Motor neuron (in vitro differentiated cells): ENCODE measurements at regions not wholly inside any gene's neighbourhood (a gene's known extent, or its start where the extent isn't known, plus 50 kb on each side); places are given as distances from the start of the nearest gene placed in this dataset.

ENCODE experiments used
- ATAC-seq, 8 experiments: fragments of 200-7000 bp; cut with Tn5 transposase; replicated peaks in 6 of 8; 2 replicates each; pipeline ENCODE4 v1.8.0; 2021; ENCODE audit warnings: mild to moderate bottlenecking in 8 of 8, moderate library complexity in 8 of 8
- H3K27ac ChIP-seq, 2 donors: fragments of 250-450 bp; sonication (Bioruptor Pico); 2 replicates each; pipeline ENCODE4 v1.9.0; 2021; ENCODE audit warnings: antibody characterized with exemption in 2 of 2, mild to moderate bottlenecking in 2 of 2, moderate library complexity in 1 of 2
- H3K4me1 ChIP-seq, 2 donors: fragments of 250-450 bp; sonication (Bioruptor Pico); replicated peaks in 1 of 2; 2 replicates each; pipeline ENCODE4 v1.6.1; 2021; ENCODE audit warnings: antibody characterized with exemption in 2 of 2, mild to moderate bottlenecking in 2 of 2, moderate library complexity in 1 of 2
- H3K4me3 ChIP-seq, 5 donors: fragments of 250-450 bp; sonication (Bioruptor Pico); 2 replicates each; pipeline ENCODE4 v1.9.0; 2021; ENCODE audit warnings: antibody characterized with exemption in 5 of 5, mild to moderate bottlenecking in 5 of 5, moderate library complexity in 4 of 5
- WGBS, 10 experiments: fragments of 450-650 bp; shearing (Covaris generic); methylation state at CpG; one replicate each; pipeline ENCODE4 v1.0.0; 2022; 5-methylcytosine and 5-hydroxymethylcytosine counted together
- in situ Hi-C, 9 experiments: fragments of 400-800 bp; cut with MboI; loops; one replicate each; pipeline ENCODE4 v1.15.0; 2021; ENCODE audit warnings: low sequenced_read_pairs in 9 of 9, low pct_unique_long_range_greater_than_20kb in 2 of 9; ENCODE audit not compliant: unreplicated experiment in 9 of 9

DNA sequence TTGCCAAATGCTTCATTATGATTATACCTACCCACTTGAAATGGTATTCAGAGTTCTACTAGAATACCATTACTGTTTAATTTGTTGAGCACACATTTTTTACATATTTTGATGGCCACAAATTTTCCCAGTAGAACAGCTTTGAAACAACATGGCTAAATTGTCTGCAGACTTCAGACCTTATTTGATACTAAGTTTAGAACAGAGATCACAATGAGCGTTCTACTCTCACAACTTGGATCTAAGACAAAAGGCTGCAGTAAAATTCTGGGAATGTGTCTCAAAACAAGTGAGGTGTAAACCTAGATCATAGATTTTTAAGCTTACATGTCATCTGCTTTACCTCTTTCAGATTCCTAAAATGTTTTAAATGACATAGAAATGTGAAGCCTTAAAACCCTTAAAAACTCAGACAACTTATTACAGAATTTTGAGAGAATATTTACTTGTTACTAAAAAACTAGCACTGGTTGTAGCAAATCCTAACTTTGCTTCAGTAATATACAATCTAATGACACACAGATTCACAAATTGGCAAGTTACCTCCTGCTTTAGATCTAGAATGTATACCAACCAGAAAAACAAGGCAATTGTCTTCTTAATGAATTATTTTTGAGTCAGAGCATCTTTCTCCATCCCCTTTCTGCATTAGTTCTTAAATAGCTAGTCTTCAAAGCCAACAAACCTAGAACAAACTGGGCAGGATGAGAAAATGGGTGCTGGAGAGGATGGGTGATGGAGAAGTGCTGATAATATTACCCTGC lies 243.3 kb downstream of the SLC7A11 start:
- WGBS, 10 experiments, result 20 to 100% (median 87%) methylated on average over 1 of the region's 1 CpG; no CpG with 5 or more reads in 2 of the 10 experiments
- in situ Hi-C loops, result no loop called here
- ATAC-seq, result no peak
- Histone ChIP-seq H3K4me3 (no peak overlapping the region), H3K4me1 (no peaks in the 10 kb centered on the region), H3K27ac (no peak overlapping the region)

DNA sequence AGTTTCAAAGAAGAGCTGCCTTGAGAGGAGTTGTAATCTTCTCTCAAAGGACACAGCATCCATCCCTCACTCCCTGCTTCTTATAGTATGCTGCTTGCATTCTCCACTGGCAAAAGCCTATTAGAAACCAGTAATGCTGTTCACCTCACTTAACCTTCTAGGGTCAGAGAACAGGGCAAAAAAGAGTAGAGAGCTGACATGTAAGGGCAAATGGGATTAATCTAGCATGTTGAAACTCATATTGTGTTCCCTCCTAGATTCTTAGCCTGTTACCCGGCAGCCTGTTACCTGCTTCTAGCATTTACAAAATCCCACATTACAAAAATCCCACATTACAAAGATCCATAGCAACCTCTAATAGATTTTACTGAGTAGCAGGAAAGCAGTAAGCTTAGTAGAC lies 244.7 kb downstream of the SLC7A11 start:
- Histone ChIP-seq H3K4me3 (no peak overlapping the region), H3K4me1 (no peaks in the 10 kb centered on the region), H3K27ac (no peak overlapping the region)
- in situ Hi-C loops, result no loop called here
- WGBS, 10 experiments, result 14 to 50% (median 25%) methylated on average over 1 of the region's 1 CpG; no CpG with 5 or more reads in 3 of the 10 experiments
- ATAC-seq, result no peak

DNA sequence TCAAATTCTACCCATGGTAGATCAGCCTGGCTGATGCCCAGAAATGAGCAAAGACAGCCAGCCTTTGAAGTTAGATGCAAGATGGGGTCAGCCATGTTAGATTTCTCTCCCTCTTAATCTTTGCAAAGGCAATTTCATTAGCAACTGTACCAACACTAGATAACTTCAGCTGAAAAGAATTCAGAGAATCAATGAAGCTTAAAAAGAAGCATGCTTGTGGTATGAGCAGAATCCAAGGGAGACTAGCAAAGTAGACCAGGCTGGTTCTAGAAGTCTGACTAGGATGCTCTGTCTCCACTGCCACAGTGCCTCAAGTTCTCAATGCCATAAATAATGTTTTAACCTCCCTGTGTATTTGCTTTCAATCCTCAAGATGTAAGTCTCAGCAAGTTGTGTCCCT lies 247.3 kb downstream of the SLC7A11 start:
- H3K4me1 ChIP-seq, result no peaks in the 10 kb centered on the region
- no peak for ATAC-seq
- in situ Hi-C loops, result no loop called here
- H3K4me3 ChIP-seq, result no peak overlapping the region
- no peak overlapping the region for H3K27ac ChIP-seq

DNA sequence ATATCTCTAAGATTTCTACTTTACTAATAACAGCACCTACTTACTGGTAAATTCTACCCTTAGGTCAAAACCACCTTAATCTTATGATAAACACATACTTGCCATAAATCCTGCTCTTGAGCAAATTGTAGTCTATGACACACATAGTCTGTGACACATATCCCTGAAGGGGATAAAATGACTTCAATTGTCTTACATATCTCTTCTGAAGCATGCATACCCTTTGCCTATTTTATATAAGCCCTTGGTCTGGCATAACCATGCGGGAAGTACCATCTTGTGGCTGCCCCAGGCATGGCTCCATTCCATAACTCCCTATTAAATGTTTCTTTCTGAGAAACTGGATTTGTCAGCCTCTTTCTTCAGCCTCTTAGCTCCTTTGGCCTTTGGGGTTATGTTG lies 248.9 kb downstream of the SLC7A11 start:
- in situ Hi-C loops, result no loop called here
- no peak overlapping the region for H3K4me3 ChIP-seq
- H3K4me1 ChIP-seq, result no peaks in the 10 kb centered on the region
- 80 to 100% (median 90%) methylated on average over 1 of the region's 1 CpG; no CpG with 5 or more reads in 3 of the 10 experiments for WGBS, 10 experiments
- peak in 2 of 8 experiments; percentile 37 to 54 for ATAC-seq
- no peak overlapping the region for H3K27ac ChIP-seq

DNA sequence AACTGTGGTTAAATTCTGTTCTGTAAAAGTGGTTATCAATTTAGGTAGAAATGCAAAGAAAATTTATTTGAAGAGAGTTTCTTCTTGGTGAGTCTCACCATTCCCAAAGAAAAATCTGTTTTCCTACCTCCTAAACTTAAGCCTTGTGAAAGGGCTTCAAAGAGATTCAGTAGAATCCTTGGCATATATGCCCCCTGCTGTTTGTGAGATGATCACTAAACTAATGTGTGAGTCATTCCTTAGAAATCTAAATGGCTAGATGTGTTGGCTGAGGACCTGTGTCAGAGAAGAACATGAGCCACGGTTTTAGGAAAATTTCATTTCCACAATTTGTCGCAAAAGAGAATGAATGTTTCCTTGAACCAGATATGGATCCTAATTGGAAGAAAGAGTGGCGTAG lies 260.9 kb downstream of the SLC7A11 start:
- H3K4me3 ChIP-seq, result no peak overlapping the region
- in situ Hi-C loops, result no loop called here
- H3K27ac ChIP-seq, result no peak overlapping the region
- 71 to 100% (median 93%) methylated on average over 1 to 3 of the region's 3 CpGs; no CpG with 5 or more reads in 2 of the 10 experiments for WGBS, 10 experiments
- H3K4me1 ChIP-seq, result no peaks in the 10 kb centered on the region
- no peak for ATAC-seq

DNA sequence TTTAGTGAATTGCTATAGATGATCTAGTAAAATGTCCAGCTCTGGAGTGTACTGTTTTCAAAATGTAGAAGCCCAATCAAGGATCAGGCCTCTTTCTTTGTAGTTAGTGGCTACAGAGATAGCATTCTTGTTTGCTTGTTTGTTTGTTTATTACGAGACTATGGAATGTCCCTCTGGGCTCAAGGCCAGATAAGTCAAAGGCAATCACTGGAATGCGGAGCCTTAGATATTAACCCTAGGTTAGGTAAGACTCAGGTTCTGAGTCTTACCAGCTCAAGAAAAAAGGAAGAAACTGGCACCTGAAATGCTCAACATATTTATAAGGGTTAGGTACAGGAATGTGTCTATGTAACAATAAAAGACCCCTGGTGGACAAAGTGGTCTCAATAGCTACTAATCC lies 261.5 kb downstream of the SLC7A11 start:
- Histone ChIP-seq H3K4me1 (no peaks in the 10 kb centered on the region), H3K27ac (no peak overlapping the region), H3K4me3 (no peak overlapping the region)
- ATAC-seq, result no peak
- in situ Hi-C loops, result no loop called here
- 63 to 100% (median 100%) methylated on average over 1 to 2 of the region's 2 CpGs; no CpG with 5 or more reads in 4 of the 10 experiments for WGBS, 10 experiments

DNA sequence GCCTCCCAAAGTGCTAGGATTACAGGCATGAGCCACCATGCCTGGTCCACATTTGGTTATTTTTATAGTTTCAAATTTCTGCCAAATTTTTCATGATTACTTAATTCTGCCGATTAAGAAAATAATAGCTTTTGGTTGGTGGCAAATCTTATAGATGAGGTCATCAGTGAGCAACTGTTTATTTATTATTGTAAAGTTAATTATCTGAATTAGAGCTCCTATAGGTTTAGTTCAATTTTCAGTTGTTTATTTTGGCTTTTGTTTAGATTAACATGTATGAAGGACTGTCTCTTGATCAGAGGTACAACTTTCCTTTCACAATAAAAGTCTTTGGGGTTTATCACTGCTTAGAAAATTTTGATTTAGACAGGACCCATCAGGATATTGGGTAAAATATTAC lies 262.2 kb downstream of the SLC7A11 start:
- Histone ChIP-seq H3K27ac (no peak overlapping the region), H3K4me3 (no peak overlapping the region), H3K4me1 (no peaks in the 10 kb centered on the region)
- ATAC-seq, result no peak
- WGBS, 10 experiments, result 20 to 100% (median 92%) methylated on average over 1 of the region's 1 CpG; no CpG with 5 or more reads in 2 of the 10 experiments
- in situ Hi-C loops, result no loop called here

DNA sequence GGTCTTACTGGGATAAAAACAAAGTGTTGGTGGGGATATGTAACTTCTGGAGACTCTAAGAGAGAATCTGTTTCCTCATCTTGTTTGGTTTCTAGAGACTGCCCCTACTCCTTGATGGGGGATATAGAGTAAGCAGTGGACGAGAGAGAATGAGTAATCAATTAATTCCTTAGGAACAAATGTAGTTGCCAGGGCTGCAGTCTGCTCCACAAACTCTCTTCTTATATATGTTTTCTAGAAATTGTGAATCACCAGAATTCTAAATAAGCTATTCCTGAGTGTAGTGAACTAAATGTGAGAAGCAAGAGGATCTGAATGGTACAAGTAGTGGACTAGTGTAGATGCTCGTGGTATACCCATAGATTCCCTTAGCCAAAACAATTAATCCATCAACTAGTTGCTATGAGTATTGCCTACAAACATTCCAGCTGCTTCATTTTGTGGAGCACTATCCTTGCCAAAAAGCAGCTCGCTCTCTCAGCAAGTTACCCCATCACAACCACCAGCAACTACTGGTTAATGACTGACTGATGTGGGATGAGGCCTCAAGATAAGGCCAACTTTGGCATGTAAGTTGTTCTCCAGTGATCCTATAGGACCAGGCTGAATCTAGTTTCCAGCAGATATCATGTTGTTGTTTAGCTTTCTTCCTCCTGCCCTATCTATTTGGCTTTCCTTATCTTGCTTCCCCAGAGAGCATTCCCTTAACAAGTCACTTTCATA lies 273.0 kb downstream of the SLC7A11 start:
- ATAC-seq, result no peak
- Histone ChIP-seq H3K27ac (no peak overlapping the region), H3K4me3 (no peak overlapping the region), H3K4me1 (no peaks in the 10 kb centered on the region)
- in situ Hi-C loops, result no loop called here
- 67 to 100% (median 92%) methylated on average over 1 to 3 of the region's 3 CpGs; no CpG with 5 or more reads in 1 of the 10 experiments for WGBS, 10 experiments

DNA sequence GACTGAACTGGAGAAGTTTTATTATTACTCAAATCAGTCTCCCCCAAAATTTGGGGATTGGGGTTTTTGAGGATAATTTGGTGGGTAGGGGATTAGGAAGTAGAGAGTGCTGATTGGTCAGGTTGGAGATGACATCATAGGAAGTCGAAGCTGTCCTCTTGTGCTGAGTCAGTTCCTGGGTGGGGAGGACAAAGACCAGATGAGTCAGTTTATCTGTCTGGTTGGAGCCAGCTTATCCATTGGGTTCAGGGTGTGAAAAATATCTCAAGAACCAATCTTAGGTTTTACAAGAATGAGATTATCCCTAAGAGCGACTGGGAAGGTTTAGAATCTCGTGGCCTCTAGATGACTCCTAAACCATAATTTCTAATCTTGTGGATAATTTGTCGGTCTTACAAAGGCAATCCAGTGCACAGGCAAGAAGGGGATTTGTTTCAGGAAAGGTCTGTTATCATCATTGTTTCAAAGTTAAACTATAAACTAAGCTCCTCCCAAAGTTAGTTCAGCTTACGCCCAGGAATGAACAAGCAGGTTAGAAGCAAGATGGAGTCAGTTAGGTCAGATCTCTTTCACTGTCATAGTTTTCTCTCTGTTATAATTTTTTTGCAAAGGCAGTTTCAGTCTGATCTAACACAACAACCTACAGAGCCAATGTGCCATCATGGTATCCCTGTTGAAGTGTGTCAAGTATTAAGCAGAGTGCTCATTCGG lies 274.5 kb downstream of the SLC7A11 start:
- in situ Hi-C loops, result no loop called here
- H3K4me1 ChIP-seq, result no peaks in the 10 kb centered on the region
- H3K27ac ChIP-seq, result no peak overlapping the region
- ATAC-seq, result peak in 2 of 8 experiments; percentile 71 to 75
- 81 to 100% (median 98%) methylated on average over 1 to 5 of the region's 6 CpGs; no CpG with 5 or more reads in 1 of the 10 experiments for WGBS, 10 experiments
- no peak overlapping the region for H3K4me3 ChIP-seq

DNA sequence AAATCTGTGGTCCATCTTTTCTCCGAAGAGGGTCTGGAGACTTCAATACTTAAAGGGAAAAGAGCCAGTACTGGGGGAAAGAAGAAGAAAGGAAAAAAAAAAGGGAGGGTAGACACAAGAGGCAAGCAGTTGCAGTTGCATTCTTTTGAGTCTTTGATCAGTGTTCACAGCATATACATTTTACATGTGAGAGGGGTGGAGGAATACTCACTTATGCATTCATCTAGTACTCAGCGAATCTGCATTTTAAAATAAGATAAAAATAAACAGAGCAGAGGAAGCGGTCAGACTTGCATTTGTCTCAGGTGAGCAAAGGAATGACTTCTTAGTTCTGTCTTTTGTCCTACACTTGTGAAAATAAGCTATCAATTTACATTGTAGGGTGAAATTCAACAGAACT lies 275.6 kb downstream of the SLC7A11 start:
- 3 to 100% (median 70%) methylated on average over 1 to 3 of the region's 3 CpGs; no CpG with 5 or more reads in 1 of the 10 experiments for WGBS, 10 experiments
- in situ Hi-C loops, result no loop called here
- Histone ChIP-seq H3K4me3 (no peak overlapping the region), H3K4me1 (no peaks in the 10 kb centered on the region), H3K27ac (no peak overlapping the region)
- ATAC-seq, result peak in 3 of 8 experiments; percentile 87 to 96 (median 92)

DNA sequence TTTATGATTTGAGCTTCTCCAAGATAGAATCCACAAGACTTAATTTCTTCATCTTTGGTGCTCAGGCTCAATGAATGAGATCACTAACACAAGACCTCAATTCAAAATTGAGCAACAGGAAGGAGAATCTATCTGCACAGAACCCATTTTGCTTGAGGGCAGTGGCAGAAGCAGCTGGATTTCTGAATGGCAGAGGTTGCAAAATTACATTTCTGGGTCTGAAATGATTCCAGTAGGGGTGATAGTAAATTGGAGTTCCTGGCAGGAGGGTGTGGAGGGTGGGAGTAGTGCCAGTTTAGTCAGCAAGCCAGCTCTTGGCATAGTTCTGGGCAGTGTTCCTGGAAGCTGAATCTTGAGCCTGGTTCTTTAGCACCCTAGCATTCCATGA lies 281.1 kb downstream of the SLC7A11 start:
- ATAC-seq, result peak in 3 of 8 experiments; percentile 80 to 86 (median 82)
- in situ Hi-C loops, result no loop called here

DNA sequence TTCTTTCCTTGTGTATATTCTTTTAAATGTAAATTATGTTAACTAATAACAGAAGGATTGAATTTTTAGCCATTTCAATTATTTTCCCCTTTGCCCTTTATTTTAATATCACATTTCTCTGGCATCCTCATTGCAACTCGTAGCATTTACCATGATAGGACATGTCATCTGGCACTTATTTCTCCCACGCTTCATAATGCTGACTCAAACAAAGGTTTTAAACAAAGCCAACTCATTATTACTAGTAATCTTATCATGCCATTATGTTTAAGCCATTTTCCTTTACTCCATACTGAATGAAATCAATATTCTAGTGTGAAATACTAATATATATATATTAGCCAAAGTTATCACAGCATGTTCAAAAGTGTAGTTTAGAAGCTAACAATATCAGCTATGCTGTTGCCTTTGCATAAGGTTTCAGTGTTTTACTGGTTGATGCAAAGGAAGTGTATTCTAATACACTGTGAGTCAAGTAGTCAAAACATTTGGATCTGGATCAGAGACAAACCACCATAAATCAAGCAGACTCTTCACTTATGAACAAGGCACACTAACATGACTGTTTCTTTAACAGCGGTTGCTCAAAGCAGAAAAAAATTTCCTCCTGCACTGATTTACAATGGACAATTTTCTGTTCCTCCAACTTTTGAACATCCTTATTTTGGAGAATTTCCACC lies 281.6 kb downstream of the SLC7A11 start:
- Histone ChIP-seq H3K4me1 (no peaks in the 10 kb centered on the region), H3K27ac (no peak overlapping the region), H3K4me3 (no peak overlapping the region)
- peak in 3 of 8 experiments; percentile 65 to 96 (median 92) for ATAC-seq
- 0 to 96% (median 91%) methylated on average over 2 to 3 of the region's 3 CpGs for WGBS, 10 experiments
- in situ Hi-C loops, result no loop called here

More for the DNA sequence above, 281.1 kb downstream of the SLC7A11 start:
- Histone ChIP-seq H3K27ac (no peak overlapping the region), H3K4me3 (no peak overlapping the region), H3K4me1 (no peaks in the 10 kb centered on the region)

DNA sequence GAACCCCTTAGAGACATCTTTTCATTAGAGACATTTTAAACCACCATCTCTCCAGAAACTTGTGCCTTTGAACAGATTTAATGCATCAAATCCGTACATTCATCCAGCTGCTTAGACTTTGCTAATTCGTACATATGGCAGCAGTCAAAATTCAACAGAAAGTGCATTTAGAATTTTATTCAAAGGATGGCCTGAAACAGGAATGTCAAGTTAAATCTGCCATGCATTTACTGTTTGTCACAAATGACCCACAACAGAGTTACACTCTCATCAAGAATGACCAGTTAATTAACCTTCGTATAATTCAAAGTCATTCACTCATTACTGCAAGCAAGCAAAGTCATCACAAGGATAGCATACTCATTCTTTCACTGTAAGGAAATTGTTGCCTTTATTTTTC lies 284.3 kb downstream of the SLC7A11 start:
- no peak for ATAC-seq
- no peaks in the 10 kb centered on the region for H3K4me1 ChIP-seq
- no peak overlapping the region for H3K4me3 ChIP-seq
- 17 to 93% (median 85%) methylated on average over 2 to 3 of the region's 3 CpGs; no CpG with 5 or more reads in 1 of the 10 experiments for WGBS, 10 experiments
- no peak overlapping the region for H3K27ac ChIP-seq
- in situ Hi-C loops, result no loop called here
